Activated CD8-positive, alpha-beta T cell treated with anti-CD3 and anti-CD28 coated beads for 36 hours (primary cell): ENCODE measurements at regions not wholly inside any gene's neighbourhood (a gene's known extent, or its start where the extent isn't known, plus 50 kb on each side); places are given as distances from the start of the nearest gene placed in this dataset.

Experiments used
- ATAC-seq: fragments of 200-7000 bp; cut with Tn5 transposase; one replicate; pipeline ENCODE4 v1.10.0; 2021; ENCODE audit warnings: mild to moderate bottlenecking, moderate library complexity
- CTCF ChIA-PET: fragments of 350-600 bp; sonication (Branson Sonifier 250); formaldehyde crosslinking; loops from one replicate; lab custom pipeline; 2021; ENCODE audit warnings: antibody characterized with exemption; lab: Charles Lee
- POLR2A ChIA-PET: fragments of 350-600 bp; sonication (Branson Sonifier 250); formaldehyde crosslinking; loops from one replicate; lab custom pipeline; 2021; ENCODE audit warnings: antibody characterized with exemption; lab: Charles Lee
- DNase-seq: peaks from one replicate; pipeline ENCODE4 v3.0.0-alpha.2; 2020
- H3K27ac Mint-ChIP-seq: one replicate; pipeline ENCODE4 v1.8.0; 2021; ENCODE audit warnings: mild to moderate bottlenecking, mixed read lengths
- H3K27me3 Mint-ChIP-seq: one replicate; pipeline ENCODE4 v1.8.0; 2021; ENCODE audit warnings: mixed read lengths
- H3K36me3 Mint-ChIP-seq: one replicate; pipeline ENCODE4 v1.8.0; 2021; ENCODE audit warnings: low read depth, mixed read lengths
- H3K4me1 Mint-ChIP-seq: one replicate; pipeline ENCODE4 v1.8.0; 2021; ENCODE audit warnings: low read depth, mixed read lengths
- H3K4me3 Mint-ChIP-seq: one replicate; pipeline ENCODE4 v1.8.0; 2021; ENCODE audit warnings: mild to moderate bottlenecking, moderate library complexity, mixed read lengths
- H3K9me3 Mint-ChIP-seq: one replicate; pipeline ENCODE4 v1.8.0; 2021; ENCODE audit warnings: mixed read lengths
- CTCF ChIP-seq: fragments of 200-600 bp; IDR thresholded peaks from one replicate; pipeline ENCODE4 v1.8.0; 2022; ENCODE audit warnings: antibody characterized with exemption, mild to moderate bottlenecking
- intact Hi-C: fragments of 100-400 bp; cut with micrococcal nuclease; formaldehyde crosslinking; loops from one replicate; pipeline ENCODE4 v1.10.0; 2022

GRCh38 chr4:124462954-124463828 is 249.3 kb downstream of the ANKRD50 start:
- no peak overlapping the region for H3K27ac Mint-ChIP-seq
- H3K4me1 Mint-ChIP-seq, result no peaks in the 10 kb centered on the region
- CTCF ChIA-PET, result interaction anchor here (0.6 kb wide), 1 partner anchor 571 kb away, joined by 3 read pairs; no protein-coding TSS in a partner anchor
- TF ChIP-seq CTCF, result no peak
- H3K36me3 Mint-ChIP-seq, result no peaks in the 10 kb centered on the region
- intact Hi-C loops, result no loop called here
- no peak overlapping the region for H3K4me3 Mint-ChIP-seq
- ATAC-seq (no peak), DNase-seq (no peak)
- no peaks in the 10 kb centered on the region for H3K27me3 Mint-ChIP-seq
- H3K9me3 Mint-ChIP-seq, result peaks cover 19% of the 10 kb centered on the region
- POLR2A ChIA-PET, result no interaction called here

- H3K27ac Mint-ChIP-seq, result no peak overlapping the region
- no peak for TF ChIP-seq CTCF
Measured at GRCh38 chr4:124464836-124465235, 247.7 kb downstream of the ANKRD50 start.

GRCh38 chr4:124468360-124468759 is 244.2 kb downstream of the ANKRD50 start:
- no peaks in the 10 kb centered on the region for H3K4me1 Mint-ChIP-seq
- peaks cover 2% of the 10 kb centered on the region for H3K9me3 Mint-ChIP-seq
- TF ChIP-seq CTCF, result no peak

More at GRCh38 chr4:124464836-124465235, 247.7 kb downstream of the ANKRD50 start:
- Mint-ChIP-seq H3K4me3 (no peak overlapping the region), H3K36me3 (no peaks in the 10 kb centered on the region), H3K9me3 (peaks cover 19% of the 10 kb centered on the region), H3K27me3 (no peaks in the 10 kb centered on the region), H3K4me1 (no peaks in the 10 kb centered on the region)
- ChIA-PET CTCF (no interaction called here), POLR2A (no interaction called here)
- DNase-seq (no peak), ATAC-seq (no peak)
- intact Hi-C loops, result no loop called here

GRCh38 chr4:124469981-124470380 is 242.6 kb downstream of the ANKRD50 start:
- H3K9me3 Mint-ChIP-seq, result peaks cover 2% of the 10 kb centered on the region
- TF ChIP-seq CTCF, result no peak
- H3K36me3 Mint-ChIP-seq, result no peaks in the 10 kb centered on the region
- H3K4me1 Mint-ChIP-seq, result no peaks in the 10 kb centered on the region
- POLR2A ChIA-PET, result no interaction called here
- H3K27ac Mint-ChIP-seq, result no peak overlapping the region
- no peak for ATAC-seq
- H3K27me3 Mint-ChIP-seq, result no peaks in the 10 kb centered on the region
- CTCF ChIA-PET, result no interaction called here
- intact Hi-C loops, result no loop called here
- no peak for DNase-seq
- no peak overlapping the region for H3K4me3 Mint-ChIP-seq

More at GRCh38 chr4:124468360-124468759, 244.2 kb downstream of the ANKRD50 start:
- Mint-ChIP-seq H3K36me3 (no peaks in the 10 kb centered on the region), H3K27ac (no peak overlapping the region), H3K27me3 (no peaks in the 10 kb centered on the region), H3K4me3 (no peak overlapping the region)
- DNase-seq, result no peak
- intact Hi-C loops, result no loop called here
- ChIA-PET POLR2A (no interaction called here), CTCF (no interaction called here)
- ATAC-seq, result no peak

- no peak for TF ChIP-seq CTCF
- ATAC-seq (no peak), DNase-seq (no peak)
- intact Hi-C loops, result no loop called here
- ChIA-PET CTCF (no interaction called here), POLR2A (interaction anchor here (0.9 kb wide), 1 partner anchor 11 kb away, joined by 3 read pairs; no protein-coding TSS in a partner anchor)
- H3K4me3 Mint-ChIP-seq, result no peak overlapping the region
- no peaks in the 10 kb centered on the region for H3K27me3 Mint-ChIP-seq
- no peaks in the 10 kb centered on the region for H3K4me1 Mint-ChIP-seq
- no peaks in the 10 kb centered on the region for H3K36me3 Mint-ChIP-seq
- H3K9me3 Mint-ChIP-seq, result peaks cover 2% of the 10 kb centered on the region
- no peak overlapping the region for H3K27ac Mint-ChIP-seq
Measured at GRCh38 chr4:124478470-124478869, 234.1 kb downstream of the ANKRD50 start.
